GM12874 (cell line): ENCODE measurements at regions not wholly inside any gene's neighbourhood (a gene's known extent, or its start where the extent isn't known, plus 50 kb on each side); places are given as distances from the start of the nearest gene placed in this dataset.

ENCODE experiments used
- TF ChIP-seq, protein P1 (sequence below): IDR thresholded peaks from 2 replicates; pipeline ENCODE4 v1.5.1; 2011; ENCODE audit warnings: low read depth, mild to moderate bottlenecking, control low read depth, low read length, moderate library complexity; ENCODE audit not compliant: insufficient read depth

- TF ChIP-seq, protein P1, sequence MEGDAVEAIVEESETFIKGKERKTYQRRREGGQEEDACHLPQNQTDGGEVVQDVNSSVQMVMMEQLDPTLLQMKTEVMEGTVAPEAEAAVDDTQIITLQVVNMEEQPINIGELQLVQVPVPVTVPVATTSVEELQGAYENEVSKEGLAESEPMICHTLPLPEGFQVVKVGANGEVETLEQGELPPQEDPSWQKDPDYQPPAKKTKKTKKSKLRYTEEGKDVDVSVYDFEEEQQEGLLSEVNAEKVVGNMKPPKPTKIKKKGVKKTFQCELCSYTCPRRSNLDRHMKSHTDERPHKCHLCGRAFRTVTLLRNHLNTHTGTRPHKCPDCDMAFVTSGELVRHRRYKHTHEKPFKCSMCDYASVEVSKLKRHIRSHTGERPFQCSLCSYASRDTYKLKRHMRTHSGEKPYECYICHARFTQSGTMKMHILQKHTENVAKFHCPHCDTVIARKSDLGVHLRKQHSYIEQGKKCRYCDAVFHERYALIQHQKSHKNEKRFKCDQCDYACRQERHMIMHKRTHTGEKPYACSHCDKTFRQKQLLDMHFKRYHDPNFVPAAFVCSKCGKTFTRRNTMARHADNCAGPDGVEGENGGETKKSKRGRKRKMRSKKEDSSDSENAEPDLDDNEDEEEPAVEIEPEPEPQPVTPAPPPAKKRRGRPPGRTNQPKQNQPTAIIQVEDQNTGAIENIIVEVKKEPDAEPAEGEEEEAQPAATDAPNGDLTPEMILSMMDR = no peak
These were observed 113.4 kb upstream of the AHR start for GRCh38 chr7:17184805-17185689.

GRCh38 chr7:17185690-17186070, 112.8 kb upstream of the AHR start:
- TF ChIP-seq, protein P1 = no peak

DNA sequence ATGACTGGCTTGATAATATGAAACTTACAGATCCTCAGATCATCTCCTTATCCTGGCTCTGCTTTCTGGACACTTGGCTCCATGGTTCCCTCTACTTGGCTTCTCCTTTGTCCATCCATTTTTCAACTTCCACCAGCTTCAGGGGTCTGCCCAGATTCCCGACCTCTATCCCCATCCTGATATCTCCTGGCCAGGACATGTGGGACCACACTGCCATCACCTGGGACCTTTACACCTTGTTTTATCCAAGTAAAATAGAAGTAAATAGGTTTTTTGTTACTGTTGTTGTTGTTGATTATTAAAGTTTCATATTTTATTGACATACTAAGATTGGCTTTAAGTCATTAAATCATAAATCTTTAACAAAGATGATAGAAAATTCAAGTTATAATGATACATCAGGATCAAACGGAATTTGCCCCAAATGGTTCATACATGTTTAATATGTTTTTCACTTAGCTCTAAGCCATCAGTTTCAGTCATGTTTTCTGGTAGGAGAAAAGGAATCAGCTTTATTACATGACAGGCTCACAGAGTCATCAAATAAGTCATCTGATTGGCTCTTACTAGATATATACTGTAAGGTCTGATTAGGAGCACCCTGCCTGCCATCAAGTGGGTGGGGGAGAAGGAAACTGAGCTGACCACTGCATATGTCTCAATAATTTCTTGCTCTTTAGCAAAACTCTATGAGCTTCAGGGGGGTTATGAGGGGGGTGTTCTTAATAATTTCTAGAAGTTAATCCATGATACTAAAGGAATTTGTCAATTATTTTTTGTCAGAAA, 111.5 kb upstream of the AHR start:
- TF ChIP-seq, protein P1 = no peak

- TF ChIP-seq, protein P1 = no peak
These were observed 103.8 kb upstream of the AHR start for GRCh38 chr7:17194656-17195055.

DNA sequence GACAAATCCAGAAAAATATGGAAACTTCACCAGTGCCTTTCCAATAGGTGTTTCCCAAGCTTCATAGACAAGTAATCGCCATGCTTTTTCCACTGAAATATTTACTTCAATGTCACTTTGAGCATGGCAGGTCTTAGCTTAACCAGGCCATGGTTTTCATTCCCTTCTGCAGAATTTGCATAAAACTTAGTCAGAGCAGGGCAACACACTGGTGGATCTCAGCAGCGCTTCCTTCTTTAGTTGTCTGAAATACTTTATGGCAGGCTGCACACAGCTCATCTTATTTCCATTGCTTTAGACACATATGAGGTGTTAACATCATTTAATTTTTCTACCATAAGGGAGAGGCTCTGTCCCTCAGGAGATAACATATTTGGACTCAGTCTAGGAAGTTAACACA, 102.9 kb upstream of the AHR start:
- TF ChIP-seq, protein P1 = no peak

- TF ChIP-seq, protein P1 = no peak
These were observed 92.5 kb upstream of the AHR start for GRCh38 chr7:17205910-17206309.

GRCh38 chr7:17206349-17206905, 92.0 kb upstream of the AHR start:
- TF ChIP-seq, protein P1 = no peak
